Right atrium auricular region (tissue), 2 donors: ENCODE measurements at regions not wholly inside any gene's neighbourhood (a gene's known extent, or its start where the extent isn't known, plus 50 kb on each side); places are given as distances from the start of the nearest gene placed in this dataset.

Experiments used
- DNase-seq: peaks from one replicate; pipeline ENCODE4 v3.0.0-alpha.2; 2019; ENCODE audit warnings: low spot score
- H3K27ac ChIP-seq, 2 donors: fragments of 200-600 bp; sonication (generic); 1 replicate in 1 of 2; 2 replicates in 1 of 2; pipeline ENCODE4 v1.5.1; 2016 to 2019
- H3K27me3 ChIP-seq, 2 donors: fragments of 200-600 bp; sonication (generic); one replicate each; pipeline versions ENCODE4 v1.5.1 to v1.6.0; 2017 to 2019
- H3K36me3 ChIP-seq: fragments of 200-600 bp; sonication (generic); one replicate; pipeline ENCODE4 v1.5.1; 2016
- H3K4me1 ChIP-seq, 2 donors: fragments of 200-600 bp; sonication (generic); one replicate each; pipeline versions ENCODE4 v1.5.1 to v1.6.0; 2017 to 2019
- H3K4me3 ChIP-seq, 2 donors: fragments of 200-600 bp; sonication (generic); 1 replicate in 1 of 2; 2 replicates in 1 of 2; pipeline ENCODE4 v1.5.1; 2017 to 2019; ENCODE audit warnings: mild to moderate bottlenecking in 1 of 2, moderate library complexity in 1 of 2
- H3K9me3 ChIP-seq, 2 donors: fragments of 200-600 bp; sonication (generic); one replicate each; pipeline ENCODE4 v1.5.1; 2019
- CTCF ChIP-seq, 2 donors: fragments of 200-600 bp; sonication (generic); IDR thresholded peaks; one replicate each; pipeline ENCODE4 v1.5.1; 2019; ENCODE audit warnings: antibody characterized with exemption in 2 of 2

GRCh38 chr4:23276076-23276475 lies 583.3 kb downstream of the GBA3 start:
- no peaks in the 10 kb centered on the region for H3K27me3 ChIP-seq
- no peaks in the 10 kb centered on the region for H3K4me1 ChIP-seq
- no peak overlapping the region for H3K4me3 ChIP-seq
- no peaks in the 10 kb centered on the region for H3K9me3 ChIP-seq
- DNase-seq = no peak
- no peak for TF ChIP-seq CTCF (IDR thresholded peaks at IDR 0.05)
- H3K36me3 ChIP-seq = no peaks in the 10 kb centered on the region
- H3K27ac ChIP-seq = no peak overlapping the region

- TF ChIP-seq CTCF (IDR thresholded peaks at IDR 0.05) = no peak
- Histone ChIP-seq H3K4me3 (no peak overlapping the region), H3K27me3 (no peaks in the 10 kb centered on the region), H3K9me3 (no peaks in the 10 kb centered on the region), H3K4me1 (no peaks in the 10 kb centered on the region), H3K27ac (no peak overlapping the region), H3K36me3 (no peaks in the 10 kb centered on the region)
- DNase-seq = no peak
Measured at GRCh38 chr4:23269566-23269965, 576.8 kb downstream of the GBA3 start.

- H3K4me1 ChIP-seq = no peaks in the 10 kb centered on the region
- no peaks in the 10 kb centered on the region for H3K27me3 ChIP-seq
- H3K36me3 ChIP-seq = no peaks in the 10 kb centered on the region
- H3K4me3 ChIP-seq = no peak overlapping the region
- H3K9me3 ChIP-seq = no peaks in the 10 kb centered on the region
- no peak for TF ChIP-seq CTCF (IDR thresholded peaks at IDR 0.05)
- no peak overlapping the region for H3K27ac ChIP-seq
- no peak for DNase-seq
Measured at GRCh38 chr4:23268072-23268771, 575.5 kb downstream of the GBA3 start.

- Histone ChIP-seq H3K4me1 (no peaks in the 10 kb centered on the region), H3K4me3 (no peak overlapping the region), H3K27ac (no peak overlapping the region), H3K27me3 (no peaks in the 10 kb centered on the region), H3K36me3 (no peaks in the 10 kb centered on the region), H3K9me3 (peaks cover 0 to 3% of the 10 kb centered on the region in 2 donors)
- TF ChIP-seq CTCF (IDR thresholded peaks at IDR 0.05) = no peak
- DNase-seq = no peak
Measured at GRCh38 chr4:23266401-23266800, 573.7 kb downstream of the GBA3 start.

GRCh38 chr4:23260511-23260910 lies 567.8 kb downstream of the GBA3 start:
- H3K4me3 ChIP-seq = no peak overlapping the region
- H3K27ac ChIP-seq = no peak overlapping the region
- no peaks in the 10 kb centered on the region for H3K4me1 ChIP-seq
- no peak for TF ChIP-seq CTCF (IDR thresholded peaks at IDR 0.05)
- no peaks in the 10 kb centered on the region for H3K27me3 ChIP-seq
- no peaks in the 10 kb centered on the region for H3K36me3 ChIP-seq
- peaks cover 0 to 4% of the 10 kb centered on the region in 2 donors for H3K9me3 ChIP-seq
- no peak for DNase-seq
